NT2/D1 (cell line): ENCODE measurements at regions not wholly inside any gene's neighbourhood (a gene's known extent, or its start where the extent isn't known, plus 50 kb on each side); places are given as distances from the start of the nearest gene placed in this dataset.

ENCODE experiments used
- DNase-seq: peaks from one replicate; pipeline ENCODE4 v3.0.0-alpha.2; 2011; ENCODE audit warnings: low read depth, low spot score
- H3K27me3 ChIP-seq: 2 replicates; pipeline ENCODE4 v1.6.0; 2011; ENCODE audit warnings: mild to moderate bottlenecking; ENCODE audit not compliant: insufficient read length, insufficient read depth
- H3K36me3 ChIP-seq: 2 replicates; pipeline ENCODE4 v1.6.1; 2011; ENCODE audit warnings: mild to moderate bottlenecking, low read length, mixed read lengths; ENCODE audit not compliant: insufficient read depth, insufficient read length
- H3K4me1 ChIP-seq: 2 replicates; pipeline ENCODE4 v1.5.1; 2011; ENCODE audit not compliant: insufficient read depth, insufficient read length
- H3K4me3 ChIP-seq: 2 replicates; pipeline ENCODE4 v1.5.1; 2011; ENCODE audit warnings: low read depth; ENCODE audit not compliant: insufficient read length
- H3K9ac ChIP-seq: 2 replicates; pipeline ENCODE4 v1.6.0; 2011; ENCODE audit warnings: low read depth; ENCODE audit not compliant: insufficient read length
- H3K9me3 ChIP-seq: 2 replicates; pipeline ENCODE4 v1.5.1; 2011; ENCODE audit warnings: mild to moderate bottlenecking, low read length; ENCODE audit not compliant: insufficient read depth
- SUZ12 ChIP-seq: IDR thresholded peaks from 2 replicates; pipeline ENCODE4 v1.6.1; 2011; ENCODE audit not compliant: insufficient read length, insufficient read depth; ENCODE audit errors: extremely low read depth
- YY1 ChIP-seq: IDR thresholded peaks from 2 replicates; pipeline ENCODE4 v1.6.1; 2011; ENCODE audit not compliant: insufficient read length, insufficient read depth
- ZNF274 ChIP-seq: IDR thresholded peaks from 2 replicates; pipeline ENCODE4 v1.6.1; 2011; ENCODE audit warnings: mild to moderate bottlenecking, low read depth, low read length

- no peak for DNase-seq
- Histone ChIP-seq H3K9me3 (no peaks in the 10 kb centered on the region), H3K36me3 (no peaks in the 10 kb centered on the region), H3K9ac (no peak overlapping the region), H3K4me3 (no peak overlapping the region), H3K27me3 (no peaks in the 10 kb centered on the region), H3K4me1 (no peaks in the 10 kb centered on the region)
- TF ChIP-seq SUZ12 (no peak), YY1 (no peak), ZNF274 (no peak)
Measured at GRCh38 chr3:82198009-82198408, 436.6 kb upstream of the GBE1 start.

GRCh38 chr3:82196645-82197044, 435.2 kb upstream of the GBE1 start:
- TF ChIP-seq YY1 = no peak
- TF ChIP-seq ZNF274 = no peak
- TF ChIP-seq SUZ12 = no peak
- DNase-seq = no peak

GRCh38 chr3:82194870-82195269, 433.4 kb upstream of the GBE1 start:
- DNase-seq = no peak
- no peaks in the 10 kb centered on the region for H3K9me3 ChIP-seq
- H3K4me1 ChIP-seq = no peaks in the 10 kb centered on the region
- no peaks in the 10 kb centered on the region for H3K27me3 ChIP-seq
- TF ChIP-seq ZNF274 (no peak), SUZ12 (no peak), YY1 (no peak)
- no peaks in the 10 kb centered on the region for H3K36me3 ChIP-seq
- no peak overlapping the region for H3K4me3 ChIP-seq
- no peak overlapping the region for H3K9ac ChIP-seq

More at GRCh38 chr3:82196645-82197044, 435.2 kb upstream of the GBE1 start:
- Histone ChIP-seq H3K9ac (no peak overlapping the region), H3K27me3 (no peaks in the 10 kb centered on the region), H3K36me3 (no peaks in the 10 kb centered on the region), H3K9me3 (no peaks in the 10 kb centered on the region), H3K4me3 (no peak overlapping the region), H3K4me1 (no peaks in the 10 kb centered on the region)

- no peak for TF ChIP-seq YY1
- no peak for TF ChIP-seq SUZ12
- TF ChIP-seq ZNF274 = no peak
- Histone ChIP-seq H3K36me3 (no peaks in the 10 kb centered on the region), H3K4me3 (no peak overlapping the region), H3K27me3 (no peaks in the 10 kb centered on the region), H3K9me3 (no peaks in the 10 kb centered on the region), H3K9ac (no peak overlapping the region), H3K4me1 (no peaks in the 10 kb centered on the region)
- DNase-seq = no peak
Measured at GRCh38 chr3:82186017-82186416, 424.6 kb upstream of the GBE1 start.

- TF ChIP-seq ZNF274 (no peak), YY1 (no peak), SUZ12 (no peak)
- no peak for DNase-seq
- no peaks in the 10 kb centered on the region for H3K9me3 ChIP-seq
- no peak overlapping the region for H3K4me3 ChIP-seq
- no peaks in the 10 kb centered on the region for H3K27me3 ChIP-seq
- H3K4me1 ChIP-seq = no peaks in the 10 kb centered on the region
- H3K36me3 ChIP-seq = no peaks in the 10 kb centered on the region
- no peak overlapping the region for H3K9ac ChIP-seq
Measured at GRCh38 chr3:82179291-82179690, 417.8 kb upstream of the GBE1 start.

GRCh38 chr3:82178291-82178690, 416.8 kb upstream of the GBE1 start:
- H3K9me3 ChIP-seq = no peaks in the 10 kb centered on the region
- no peak for TF ChIP-seq SUZ12
- no peak for TF ChIP-seq ZNF274
- no peak for TF ChIP-seq YY1
- no peaks in the 10 kb centered on the region for H3K27me3 ChIP-seq
- no peak overlapping the region for H3K9ac ChIP-seq
- no peak for DNase-seq
- no peaks in the 10 kb centered on the region for H3K36me3 ChIP-seq
- no peaks in the 10 kb centered on the region for H3K4me1 ChIP-seq
- H3K4me3 ChIP-seq = no peak overlapping the region

GRCh38 chr3:82177774-82178173, 416.3 kb upstream of the GBE1 start:
- no peak for DNase-seq

More at GRCh38 chr3:82177774-82178173, 416.3 kb upstream of the GBE1 start:
- no peaks in the 10 kb centered on the region for H3K36me3 ChIP-seq
- H3K27me3 ChIP-seq = no peaks in the 10 kb centered on the region
- H3K4me3 ChIP-seq = no peak overlapping the region
- TF ChIP-seq ZNF274 (no peak), YY1 (no peak), SUZ12 (no peak)
- no peaks in the 10 kb centered on the region for H3K9me3 ChIP-seq
- no peaks in the 10 kb centered on the region for H3K4me1 ChIP-seq
- no peak overlapping the region for H3K9ac ChIP-seq
